ENCODE measurements at regions not wholly inside any gene's neighbourhood (a gene's known extent, or its start where the extent isn't known, plus 50 kb on each side); places are given as distances from the start of the nearest gene placed in this dataset.

GRCh38 chr12:3961591-3961990 is 88.4 kb upstream of the PARP11 start:
- no peak for DNase-seq (ENCODE audit: low spot score)

- DNase-seq (ENCODE audit: low spot score), result no peak
Observed at GRCh38 chr12:3959799-3960560, 86.8 kb upstream of the PARP11 start.

- no peak for DNase-seq (ENCODE audit: low spot score)
Observed at GRCh38 chr12:3958534-3958933, 85.3 kb upstream of the PARP11 start.

GRCh38 chr12:3951380-3952135 is 78.4 kb upstream of the PARP11 start:
- no peak for DNase-seq (ENCODE audit: low spot score)

GRCh38 chr12:3950714-3951320 is 77.6 kb upstream of the PARP11 start:
- DNase-seq (ENCODE audit: low spot score), result no peak

- no peak for DNase-seq (ENCODE audit: low spot score)
Observed at GRCh38 chr12:3947781-3948180, 74.6 kb upstream of the PARP11 start.

GRCh38 chr12:3945671-3946070 is 72.5 kb upstream of the PARP11 start:
- DNase-seq (ENCODE audit: low spot score), result no peak

- DNase-seq (ENCODE audit: low spot score), result no peak
Observed at GRCh38 chr12:3944620-3945019, 71.4 kb upstream of the PARP11 start.

GRCh38 chr12:3938042-3938544 is 64.9 kb upstream of the PARP11 start:
- no peak for DNase-seq (ENCODE audit: low spot score)

- DNase-seq (ENCODE audit: low spot score), result no peak
Observed at GRCh38 chr12:3935078-3935477, 61.9 kb upstream of the PARP11 start.

GRCh38 chr12:3933819-3934192 is 60.6 kb upstream of the PARP11 start:
- no peak for DNase-seq (ENCODE audit: low spot score)

- DNase-seq (ENCODE audit: low spot score), result no peak
Observed at GRCh38 chr12:3933074-3933818, 60.0 kb upstream of the PARP11 start.

- DNase-seq (ENCODE audit: low spot score), result no peak
Observed at GRCh38 chr12:3931776-3932175, 58.6 kb upstream of the PARP11 start.

GRCh38 chr12:3931206-3931605 is 58.0 kb upstream of the PARP11 start:
- DNase-seq (ENCODE audit: low spot score), result no peak

- no peak for DNase-seq (ENCODE audit: low spot score)
Observed at GRCh38 chr12:3929875-3930615, 56.8 kb upstream of the PARP11 start.

GRCh38 chr12:3928538-3929184 is 55.5 kb upstream of the PARP11 start:
- no peak for DNase-seq (ENCODE audit: low spot score)

GRCh38 chr12:3925621-3926020 is 52.4 kb upstream of the PARP11 start:
- no peak for DNase-seq (ENCODE audit: low spot score)

- no peak for DNase-seq (ENCODE audit: low spot score)
Observed at GRCh38 chr12:3924761-3925160, 51.6 kb upstream of the PARP11 start.

- no peak for DNase-seq (ENCODE audit: low spot score)
Observed at GRCh38 chr12:3923021-3923420, 49.8 kb upstream of the PARP11 start.
